A549 (cell line): ENCODE measurements at regions not wholly inside any gene's neighbourhood (a gene's known extent, or its start where the extent isn't known, plus 50 kb on each side); places are given as distances from the start of the nearest gene placed in this dataset.

ENCODE experiments used
- ATAC-seq, 2 experiments: fragments of 200-7000 bp in 1 of 2; fragments of >200 bp in 1 of 2; cut with Nextera tagmentation in 1 of 2; cut with Tn5 transposase in 1 of 2; 3 replicates each; pipeline versions ENCODE4 v1.8.0 to v1.9.1; 2018 to 2020; ENCODE audit warnings: mild to moderate bottlenecking in 1 of 2, moderate library complexity in 1 of 2
- CTCF ChIA-PET: fragments of 300-600 bp; sonication (Branson Sonifier 250); formaldehyde crosslinking; extraction: SDS; loops from one replicate; lab custom pipeline; 2021; ENCODE audit warnings: antibody characterized with exemption, inconsistent platforms; lab: Yijun Ruan, JAX
- POLR2A ChIA-PET: fragments of 350-600 bp; formaldehyde crosslinking; extraction: SDS; loops from one replicate; lab custom pipeline; 2021; ENCODE audit warnings: antibody characterized with exemption, inconsistent platforms; lab: Yijun Ruan, JAX
- DNase-seq, 2 experiments: peaks; one replicate each; pipeline versions ENCODE4 v3.0.0 to v3.0.0-alpha.2; 2011 to 2016; ENCODE audit warnings: low read depth in 1 of 2, low spot score in 1 of 2
- FAIRE-seq: peaks from 2 replicates; lab custom pipeline; 2011; peaks lifted over from hg19 to GRCh38; lab: Jason Lieb, UNC
- H3K27ac ChIP-seq, 2 experiments: fragments of >200 bp; sonication (Bioruptor Twin); formaldehyde crosslinking; 3 replicates each; pipeline ENCODE4 v1.5.1; 2016 to 2017
- H3K4me1 ChIP-seq: fragments of >200 bp; sonication (Bioruptor Twin); formaldehyde crosslinking; 3 replicates; pipeline ENCODE4 v1.6.1; 2016
- H3K4me2 ChIP-seq: fragments of >200 bp; sonication (Bioruptor Twin); formaldehyde crosslinking; 3 replicates; pipeline ENCODE4 v1.6.1; 2016
- H3K4me3 ChIP-seq: fragments of >200 bp; sonication (Bioruptor Twin); formaldehyde crosslinking; 3 replicates; pipeline ENCODE4 v1.5.1; 2016
- H3K9me3 ChIP-seq: fragments of >200 bp; sonication (Bioruptor Twin); formaldehyde crosslinking; 3 replicates; pipeline ENCODE4 v1.6.1; 2016
- BHLHE40 ChIP-seq: IDR thresholded peaks from 2 replicates; pipeline ENCODE4 v1.6.1; 2012; ENCODE audit warnings: low read depth, low read length, inconsistent platforms
- CBX2 ChIP-seq: fragments of 200-600 bp; sonication (generic); IDR thresholded peaks from 2 replicates; pipeline ENCODE4 v1.6.1; 2016; ENCODE audit warnings: low read depth, mild to moderate bottlenecking, borderline replicate concordance
- CHD2 ChIP-seq: fragments of 150-350 bp; IDR thresholded peaks from 2 replicates; pipeline ENCODE4 v1.6.1; 2014; ENCODE audit warnings: low read length; ENCODE audit not compliant: partially characterized antibody
- CHD4 ChIP-seq: fragments of 200-600 bp; sonication (generic); IDR thresholded peaks from 2 replicates; pipeline ENCODE4 v1.6.1; 2016; ENCODE audit warnings: antibody characterized with exemption, mild to moderate bottlenecking, borderline replicate concordance
- EHMT2 ChIP-seq: fragments of 200-600 bp; sonication (generic); IDR thresholded peaks from 2 replicates; pipeline ENCODE4 v1.6.1; 2016; ENCODE audit warnings: antibody characterized with exemption, low read depth, mild to moderate bottlenecking, moderate library complexity
- EP300 ChIP-seq, 2 experiments: fragments of >200 bp; sonication (Bioruptor Twin); formaldehyde crosslinking; IDR thresholded peaks; 2 replicates in 1 of 2; 3 replicates in 1 of 2; pipeline ENCODE4 v1.6.1; 2016 to 2017
- ESRRA ChIP-seq: fragments of 150-350 bp; IDR thresholded peaks from 2 replicates; pipeline ENCODE4 v1.6.1; 2014; ENCODE audit warnings: mild to moderate bottlenecking, low read length, borderline replicate concordance
- FOSB ChIP-seq: fragments of 250-450 bp; sonication (Bioruptor Pico); IDR thresholded peaks from 2 replicates; pipeline ENCODE4 v1.5.0; 2020; ENCODE audit warnings: mild to moderate bottlenecking, moderate library complexity
- HOXA7 ChIP-seq: fragments of 250-450 bp; sonication (Bioruptor Pico); IDR thresholded peaks from 2 replicates; pipeline ENCODE4 v1.5.0; 2020; ENCODE audit warnings: mild to moderate bottlenecking, moderate library complexity
- KDM1A ChIP-seq: fragments of 200-600 bp; sonication (generic); IDR thresholded peaks from 2 replicates; pipeline ENCODE4 v1.6.1; 2016; ENCODE audit warnings: low read depth, mild to moderate bottlenecking
- MAZ ChIP-seq: fragments of 150-350 bp; IDR thresholded peaks from 2 replicates; pipeline ENCODE4 v1.6.1; 2014; ENCODE audit warnings: antibody characterized with exemption, low read depth, low read length, borderline replicate concordance
- MYC ChIP-seq: IDR thresholded peaks from 2 replicates; pipeline ENCODE4 v1.6.1; 2012; ENCODE audit warnings: mild to moderate bottlenecking, inconsistent platforms, low read length, improper control_type of control experiment, borderline replicate concordance
- NPAS2 ChIP-seq: fragments of 250-450 bp; sonication (Bioruptor Pico); IDR thresholded peaks from 2 replicates; pipeline ENCODE4 v1.8.0; 2022; ENCODE audit warnings: mild to moderate bottlenecking, moderate library complexity, borderline replicate concordance
- POLR2A ChIP-seq: IDR thresholded peaks from 2 replicates; pipeline ENCODE4 v1.6.1; 2012; ENCODE audit warnings: mild to moderate bottlenecking, low read length
- POLR2AphosphoS2 ChIP-seq: conservative IDR thresholded peaks from 2 replicates; pipeline ENCODE4 v1.6.1; 2012; ENCODE audit warnings: low read length, improper control_type of control experiment, inconsistent platforms
- RCOR1 ChIP-seq: fragments of 150-350 bp; IDR thresholded peaks from 2 replicates; pipeline ENCODE4 v1.6.1; 2014; ENCODE audit warnings: antibody characterized with exemption, low read length, low read depth
- RFX5 ChIP-seq: fragments of 450-650 bp; IDR thresholded peaks from 2 replicates; pipeline ENCODE4 v1.7.1; 2014; ENCODE audit warnings: antibody characterized with exemption, mild to moderate bottlenecking, moderate library complexity
- SREBF2 ChIP-seq: fragments of 450-650 bp; IDR thresholded peaks from 2 replicates; pipeline ENCODE4 v1.6.1; 2014; ENCODE audit warnings: mild to moderate bottlenecking, moderate library complexity
- TFCP2L1 ChIP-seq: fragments of 250-450 bp; sonication (Bioruptor Pico); IDR thresholded peaks from 2 replicates; pipeline ENCODE4 v1.5.0; 2021; ENCODE audit warnings: mild to moderate bottlenecking
- ZC3H11A ChIP-seq: fragments of 450-650 bp; IDR thresholded peaks from 2 replicates; pipeline ENCODE4 v1.6.1; 2014; ENCODE audit warnings: antibody characterized with exemption, mild to moderate bottlenecking
- ZNF302 ChIP-seq: fragments of 250-450 bp; sonication (Bioruptor Pico); IDR thresholded peaks from 2 replicates; pipeline ENCODE4 v1.9.0; 2021; ENCODE audit warnings: inconsistent platforms, mild to moderate bottlenecking, moderate library complexity
- WGBS: methylation state at CpG from one replicate; pipeline ENCODE4 v1.1.6; 2017; ENCODE audit errors: missing lambda C conversion rate; 5-methylcytosine and 5-hydroxymethylcytosine counted together
- TF ChIP-seq, protein P1 (sequence below): fragments of 250-450 bp; sonication (Bioruptor Pico); IDR thresholded peaks from 2 replicates; pipeline ENCODE4 v1.5.0; 2021; ENCODE audit warnings: mild to moderate bottlenecking, moderate library complexity, borderline replicate concordance
- TF ChIP-seq, protein P2 (sequence below): fragments of >200 bp; sonication (Bioruptor Twin); formaldehyde crosslinking; IDR thresholded peaks from 3 replicates; pipeline ENCODE4 v1.5.1; 2016
- TF ChIP-seq, protein P3 (sequence below): IDR thresholded peaks from 2 replicates; pipeline ENCODE4 v1.6.1; 2012
- TF ChIP-seq, protein P4 (sequence below): fragments of 450-650 bp; IDR thresholded peaks from 2 replicates; pipeline ENCODE4 v1.6.1; 2014; ENCODE audit warnings: antibody characterized with exemption
- TF ChIP-seq, protein P5 (sequence below): IDR thresholded peaks from 2 replicates; pipeline ENCODE4 v1.6.1; 2012

DNA sequence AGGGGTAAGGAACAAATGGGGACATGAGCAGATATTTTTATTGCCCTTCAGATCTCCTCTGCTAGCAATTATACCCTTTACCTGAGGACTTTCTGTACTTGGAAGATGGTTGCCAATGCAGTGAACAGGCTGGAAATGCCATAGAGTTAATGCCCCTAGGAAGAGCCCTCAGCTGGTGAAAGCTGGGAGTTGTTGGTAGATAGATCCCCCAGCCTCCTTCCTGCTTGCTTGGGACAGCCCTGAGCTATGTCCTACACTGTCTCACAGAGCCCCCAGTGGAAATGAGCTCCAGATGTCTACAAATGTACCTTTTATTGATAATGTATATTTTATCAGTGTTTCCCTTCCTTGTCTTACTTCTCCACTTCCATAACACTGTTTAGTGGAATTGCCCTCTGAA, 87.6 kb upstream of the PAK5 start:
- DNase-seq (no peak), ATAC-seq (peak; percentile 61 to 70; a peak in 5 of 6 replicates), FAIRE-seq (no peak)
- Histone ChIP-seq H3K9me3 (no peaks in the 10 kb centered on the region), H3K4me3 (no peak overlapping the region), H3K4me2 (no peak overlapping the region), H3K4me1 (no peaks in the 10 kb centered on the region), H3K27ac (no peak overlapping the region)
- ChIA-PET CTCF (interaction anchor here (1.0 to 1.3 kb wide), 4 partner anchors 11 to 309 kb away, joined by 3 to 7 read pairs (median 4); no protein-coding TSS in a partner anchor), POLR2A (no interaction called here)
- TF ChIP-seq, protein P1, sequence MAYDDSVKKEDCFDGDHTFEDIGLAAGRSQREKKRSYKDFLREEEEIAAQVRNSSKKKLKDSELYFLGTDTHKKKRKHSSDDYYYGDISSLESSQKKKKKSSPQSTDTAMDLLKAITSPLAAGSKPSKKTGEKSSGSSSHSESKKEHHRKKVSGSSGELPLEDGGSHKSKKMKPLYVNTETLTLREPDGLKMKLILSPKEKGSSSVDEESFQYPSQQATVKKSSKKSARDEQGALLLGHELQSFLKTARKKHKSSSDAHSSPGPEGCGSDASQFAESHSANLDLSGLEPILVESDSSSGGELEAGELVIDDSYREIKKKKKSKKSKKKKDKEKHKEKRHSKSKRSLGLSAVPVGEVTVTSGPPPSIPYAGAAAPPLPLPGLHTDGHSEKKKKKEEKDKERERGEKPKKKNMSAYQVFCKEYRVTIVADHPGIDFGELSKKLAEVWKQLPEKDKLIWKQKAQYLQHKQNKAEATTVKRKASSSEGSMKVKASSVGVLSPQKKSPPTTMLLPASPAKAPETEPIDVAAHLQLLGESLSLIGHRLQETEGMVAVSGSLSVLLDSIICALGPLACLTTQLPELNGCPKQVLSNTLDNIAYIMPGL (CRISPR knock-in tag), result no peak
- TF ChIP-seq ZC3H11A (no peak), POLR2AphosphoS2 (no peak), MYC (no peak), ZNF302 (CRISPR knock-in tag) (no peak), EP300 (IDR thresholded peaks at IDR 0.05) (no peak), EHMT2 (no peak), SREBF2 (no peak), CHD2 (no peak), MAZ (no peak), BHLHE40 (no peak)
- TF ChIP-seq, protein P2, sequence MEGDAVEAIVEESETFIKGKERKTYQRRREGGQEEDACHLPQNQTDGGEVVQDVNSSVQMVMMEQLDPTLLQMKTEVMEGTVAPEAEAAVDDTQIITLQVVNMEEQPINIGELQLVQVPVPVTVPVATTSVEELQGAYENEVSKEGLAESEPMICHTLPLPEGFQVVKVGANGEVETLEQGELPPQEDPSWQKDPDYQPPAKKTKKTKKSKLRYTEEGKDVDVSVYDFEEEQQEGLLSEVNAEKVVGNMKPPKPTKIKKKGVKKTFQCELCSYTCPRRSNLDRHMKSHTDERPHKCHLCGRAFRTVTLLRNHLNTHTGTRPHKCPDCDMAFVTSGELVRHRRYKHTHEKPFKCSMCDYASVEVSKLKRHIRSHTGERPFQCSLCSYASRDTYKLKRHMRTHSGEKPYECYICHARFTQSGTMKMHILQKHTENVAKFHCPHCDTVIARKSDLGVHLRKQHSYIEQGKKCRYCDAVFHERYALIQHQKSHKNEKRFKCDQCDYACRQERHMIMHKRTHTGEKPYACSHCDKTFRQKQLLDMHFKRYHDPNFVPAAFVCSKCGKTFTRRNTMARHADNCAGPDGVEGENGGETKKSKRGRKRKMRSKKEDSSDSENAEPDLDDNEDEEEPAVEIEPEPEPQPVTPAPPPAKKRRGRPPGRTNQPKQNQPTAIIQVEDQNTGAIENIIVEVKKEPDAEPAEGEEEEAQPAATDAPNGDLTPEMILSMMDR, result no peak

DNA sequence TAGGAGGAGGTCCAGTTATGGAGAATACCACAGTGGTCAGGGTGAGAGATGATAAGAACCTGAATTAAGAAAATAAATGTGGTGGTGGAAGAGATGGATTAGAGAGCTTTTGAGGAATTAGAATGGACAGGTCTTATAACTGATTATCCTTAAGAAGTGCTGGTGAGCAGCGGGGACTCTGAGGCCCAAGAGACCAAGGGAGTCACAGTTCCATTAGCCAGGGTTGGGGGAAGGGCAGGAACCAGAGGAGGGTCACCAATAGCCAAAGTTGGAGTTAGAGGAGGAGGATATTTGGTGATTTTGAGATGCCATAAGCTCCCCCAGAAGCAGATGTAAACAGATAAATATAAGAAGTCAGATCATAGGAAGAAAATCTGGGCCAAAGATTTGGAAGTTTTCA, 87.1 kb upstream of the PAK5 start:
- WGBS, result 16% methylated on average over 1 of the region's 1 CpG
- CTCF ChIA-PET, result interaction anchor here (1.0 to 1.3 kb wide), 4 partner anchors 11 to 308 kb away, joined by 3 to 7 read pairs (median 4); no protein-coding TSS in a partner anchor
- no peak for FAIRE-seq

DNA sequence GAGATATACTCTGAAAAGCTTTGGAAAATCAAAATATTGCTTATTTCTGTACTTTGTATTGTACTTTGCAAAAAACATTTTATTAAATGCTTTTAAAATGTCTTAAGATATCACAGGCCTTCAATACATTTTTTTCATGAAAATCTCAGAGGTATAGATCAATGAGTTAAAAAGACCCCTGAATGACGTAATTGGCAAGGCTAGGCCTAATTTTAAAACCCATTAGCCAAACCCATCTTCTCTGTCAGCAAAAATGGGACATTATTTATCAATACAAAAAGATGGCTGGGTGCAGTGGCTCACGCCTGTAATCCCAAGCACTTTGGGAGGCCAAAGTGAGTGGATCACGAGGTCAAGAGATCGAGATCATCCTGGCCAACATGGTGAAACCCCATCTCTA, 84.8 kb upstream of the PAK5 start:
- Histone ChIP-seq H3K4me1 (no peaks in the 10 kb centered on the region), H3K9me3 (no peaks in the 10 kb centered on the region), H3K27ac (no peak overlapping the region), H3K4me3 (no peak overlapping the region), H3K4me2 (no peak overlapping the region)
- ChIA-PET CTCF (interaction anchor here (1.1 to 5.0 kb wide), 4 partner anchors 11 to 516 kb away, joined by 3 to 34 read pairs (median 6); no protein-coding TSS in a partner anchor), POLR2A (no interaction called here)
- 53% methylated on average over 4 of the region's 4 CpGs for WGBS
- ATAC-seq, result no peak
- TF ChIP-seq CHD4 (no peak), FOSB (CRISPR knock-in tag) (no peak), CBX2 (no peak), TFCP2L1 (CRISPR knock-in tag) (no peak), RFX5 (no peak), RCOR1 (no peak), ESRRA (no peak)
- TF ChIP-seq, protein P3, sequence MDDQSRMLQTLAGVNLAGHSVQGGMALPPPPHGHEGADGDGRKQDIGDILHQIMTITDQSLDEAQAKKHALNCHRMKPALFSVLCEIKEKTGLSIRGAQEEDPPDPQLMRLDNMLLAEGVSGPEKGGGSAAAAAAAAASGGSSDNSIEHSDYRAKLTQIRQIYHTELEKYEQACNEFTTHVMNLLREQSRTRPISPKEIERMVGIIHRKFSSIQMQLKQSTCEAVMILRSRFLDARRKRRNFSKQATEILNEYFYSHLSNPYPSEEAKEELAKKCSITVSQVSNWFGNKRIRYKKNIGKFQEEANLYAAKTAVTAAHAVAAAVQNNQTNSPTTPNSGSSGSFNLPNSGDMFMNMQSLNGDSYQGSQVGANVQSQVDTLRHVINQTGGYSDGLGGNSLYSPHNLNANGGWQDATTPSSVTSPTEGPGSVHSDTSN, result no peak
- no peak for DNase-seq
- FAIRE-seq, result no peak

More for the DNA sequence above, 87.1 kb upstream of the PAK5 start:
- Histone ChIP-seq H3K4me1 (no peaks in the 10 kb centered on the region), H3K27ac (no peak overlapping the region)
- TF ChIP-seq EP300 (IDR thresholded peaks at IDR 0.05) (no peak), KDM1A (no peak), BHLHE40 (no peak), SREBF2 (no peak), POLR2A (no peak), HOXA7 (CRISPR knock-in tag) (no peak), NPAS2 (no peak)
- TF ChIP-seq, protein P4, sequence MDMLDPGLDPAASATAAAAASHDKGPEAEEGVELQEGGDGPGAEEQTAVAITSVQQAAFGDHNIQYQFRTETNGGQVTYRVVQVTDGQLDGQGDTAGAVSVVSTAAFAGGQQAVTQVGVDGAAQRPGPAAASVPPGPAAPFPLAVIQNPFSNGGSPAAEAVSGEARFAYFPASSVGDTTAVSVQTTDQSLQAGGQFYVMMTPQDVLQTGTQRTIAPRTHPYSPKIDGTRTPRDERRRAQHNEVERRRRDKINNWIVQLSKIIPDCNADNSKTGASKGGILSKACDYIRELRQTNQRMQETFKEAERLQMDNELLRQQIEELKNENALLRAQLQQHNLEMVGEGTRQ, result no peak
- TF ChIP-seq, protein P5, sequence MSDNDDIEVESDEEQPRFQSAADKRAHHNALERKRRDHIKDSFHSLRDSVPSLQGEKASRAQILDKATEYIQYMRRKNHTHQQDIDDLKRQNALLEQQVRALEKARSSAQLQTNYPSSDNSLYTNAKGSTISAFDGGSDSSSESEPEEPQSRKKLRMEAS, result no peak
- TF ChIP-seq, all 56 proteins: peak for 0
- no peak for ATAC-seq
- Histone ChIP-seq H3K9me3 (no peaks in the 10 kb centered on the region), H3K4me3 (no peak overlapping the region), H3K4me2 (no peak overlapping the region)
- no peak for DNase-seq
- POLR2A ChIA-PET, result no interaction called here
